GM23338 (cell line): ENCODE measurements at regions not wholly inside any gene's neighbourhood (a gene's known extent, or its start where the extent isn't known, plus 50 kb on each side); places are given as distances from the start of the nearest gene placed in this dataset.

ENCODE experiments used
- ATAC-seq: fragments of 200-7000 bp; cut with Tn5 transposase; 3 replicates; pipeline ENCODE4 v1.9.1; 2020
- DNase-seq: peaks from one replicate; pipeline ENCODE4 v3.0.0-alpha.2; 2015; ENCODE audit warnings: low spot score
- H2AFZ ChIP-seq: fragments of 200-600 bp; sonication (generic); 2 replicates; pipeline ENCODE4 v1.8.0; 2016; ENCODE audit warnings: antibody characterized with exemption, mild to moderate bottlenecking, moderate library complexity
- H3F3A ChIP-seq: fragments of 200-600 bp; sonication (generic); replicated peaks from 2 replicates; pipeline ENCODE4 v1.8.0; 2017; ENCODE audit warnings: antibody characterized with exemption, mixed run types, low read depth
- H3K27ac ChIP-seq: fragments of 200-600 bp; sonication (generic); 2 replicates; pipeline ENCODE4 v1.6.1; 2016; ENCODE audit warnings: low read depth
- H3K27me3 ChIP-seq: fragments of 200-600 bp; sonication (generic); 2 replicates; pipeline ENCODE4 v1.8.0; 2016; ENCODE audit warnings: mild to moderate bottlenecking, mixed run types, moderate library complexity; ENCODE audit not compliant: insufficient read depth
- H3K36me3 ChIP-seq: fragments of 200-600 bp; sonication (generic); 2 replicates; pipeline ENCODE4 v1.8.0; 2016; ENCODE audit warnings: mild to moderate bottlenecking; ENCODE audit not compliant: insufficient read depth
- H3K4me1 ChIP-seq: fragments of 200-600 bp; sonication (generic); 2 replicates; pipeline ENCODE4 v1.8.0; 2016; ENCODE audit warnings: mild to moderate bottlenecking, moderate library complexity; ENCODE audit not compliant: insufficient read depth
- H3K4me2 ChIP-seq: fragments of 200-600 bp; sonication (generic); 2 replicates; pipeline ENCODE4 v1.7.1; 2017; ENCODE audit warnings: mixed run types
- H3K4me3 ChIP-seq: fragments of 200-600 bp; sonication (generic); 2 replicates; pipeline ENCODE4 v1.6.1; 2016; ENCODE audit warnings: mixed run types
- H3K79me2 ChIP-seq: fragments of 200-600 bp; sonication (generic); replicated peaks from 2 replicates; pipeline ENCODE4 v1.8.0; 2017; ENCODE audit warnings: mild to moderate bottlenecking; ENCODE audit not compliant: insufficient read depth
- H3K9me2 ChIP-seq: fragments of 200-600 bp; sonication (generic); 2 replicates; pipeline ENCODE4 v1.8.0; 2017; ENCODE audit not compliant: insufficient read depth
- H4K20me1 ChIP-seq: fragments of 200-600 bp; sonication (generic); replicated peaks from 2 replicates; pipeline ENCODE4 v1.8.0; 2017; ENCODE audit warnings: mild to moderate bottlenecking; ENCODE audit not compliant: insufficient read depth
- H3K27ac Mint-ChIP-seq: 2 replicates; pipeline ENCODE4 v1.8.0; 2020; ENCODE audit warnings: inconsistent platforms, mild to moderate bottlenecking, moderate library complexity, mixed read lengths
- H3K27me3 Mint-ChIP-seq: 3 replicates; pipeline ENCODE4 v1.8.0; 2022; ENCODE audit warnings: low read depth, mild to moderate bottlenecking, moderate library complexity, mixed read lengths, inconsistent platforms; ENCODE audit not compliant: insufficient read depth, poor library complexity
- H3K36me3 Mint-ChIP-seq: 3 replicates; pipeline ENCODE4 v1.8.0; 2021; ENCODE audit warnings: low read depth, mild to moderate bottlenecking, inconsistent platforms, moderate library complexity, mixed read lengths
- H3K4me1 Mint-ChIP-seq: 3 replicates; pipeline ENCODE4 v1.8.0; 2020; ENCODE audit warnings: mild to moderate bottlenecking, inconsistent platforms, mixed read lengths
- H3K4me3 Mint-ChIP-seq: 3 replicates; pipeline ENCODE4 v1.8.0; 2021; ENCODE audit warnings: moderate library complexity, mild to moderate bottlenecking, inconsistent platforms, mixed read lengths
- H3K9me3 Mint-ChIP-seq: 3 replicates; pipeline ENCODE4 v1.8.0; 2020; ENCODE audit warnings: moderate library complexity, mild to moderate bottlenecking, inconsistent platforms, mixed read lengths
- CTCF ChIP-seq, 2 experiments: fragments of 200-600 bp in 1 of 2; sonication (generic) in 1 of 2; conservative IDR thresholded peaks; 2 replicates each; pipeline versions ENCODE4 v1.5.1 to v1.6.1; 2016 to 2017; ENCODE audit warnings: antibody characterized with exemption in 2 of 2, low read depth in 2 of 2, mild to moderate bottlenecking in 2 of 2, moderate library complexity in 1 of 2
- ETS1 ChIP-seq: IDR thresholded peaks from 2 replicates; pipeline ENCODE4 v1.6.1; 2016; ENCODE audit warnings: antibody characterized with exemption
- EZH2 ChIP-seq: fragments of 200-600 bp; sonication (generic); IDR thresholded peaks from one replicate; pipeline ENCODE4 v1.8.0; 2017; ENCODE audit warnings: antibody characterized with exemption, mild to moderate bottlenecking, low read depth; ENCODE audit not compliant: unreplicated experiment
- NANOG ChIP-seq: IDR thresholded peaks from 2 replicates; pipeline ENCODE4 v1.6.1; 2016; ENCODE audit warnings: antibody characterized with exemption, borderline replicate concordance
- POLR2AphosphoS5 ChIP-seq: IDR thresholded peaks from 2 replicates; pipeline ENCODE4 v1.6.1; 2016; ENCODE audit warnings: antibody characterized with exemption, low read depth
- REST ChIP-seq: IDR thresholded peaks from one replicate; pipeline ENCODE4 v1.6.1; 2018; ENCODE audit warnings: antibody characterized with exemption; ENCODE audit not compliant: unreplicated experiment
- STAT1 ChIP-seq: IDR thresholded peaks from one replicate; pipeline ENCODE4 v1.6.1; 2016; ENCODE audit warnings: antibody characterized with exemption; ENCODE audit not compliant: unreplicated experiment
- ZNF114 ChIP-seq: fragments of 250-450 bp; sonication (Bioruptor Pico); IDR thresholded peaks from 2 replicates; pipeline ENCODE4 v1.5.0; 2020; ENCODE audit warnings: mild to moderate bottlenecking, moderate library complexity
- ZNF331 ChIP-seq: fragments of 250-450 bp; sonication (Bioruptor Pico); IDR thresholded peaks from 2 replicates; pipeline ENCODE4 v1.5.0; 2020; ENCODE audit warnings: low read depth, mild to moderate bottlenecking, moderate library complexity

- peaks cover 27% of the 10 kb centered on the region for H3K4me1 Mint-ChIP-seq
- no peak overlapping the region for H3K4me2 ChIP-seq
Observed at GRCh38 chr2:128405981-128406613, 87.4 kb upstream of the HS6ST1 start.

More at GRCh38 chr2:128405981-128406613, 87.4 kb upstream of the HS6ST1 start:
- Mint-ChIP-seq H3K27ac (no peak overlapping the region), H3K9me3 (no peaks in the 10 kb centered on the region; the same call in 2 of the 3 replicates), H3K27me3 (peaks cover 26% of the 10 kb centered on the region), H3K36me3 (no peaks in the 10 kb centered on the region), H3K4me3 (no peak overlapping the region)
- DNase-seq (no peak), ATAC-seq (peak; percentile 49)
- H3K9me2 ChIP-seq = no peaks in the 10 kb centered on the region; the same call in 1 of the 2 replicates
- no peak overlapping the region for H3K27ac ChIP-seq
- H3K36me3 ChIP-seq = no peaks in the 10 kb centered on the region
- no peaks in the 10 kb centered on the region for H3F3A ChIP-seq
- TF ChIP-seq REST = no peak
- no peak for TF ChIP-seq CTCF (conservative IDR thresholded peaks at IDR 0.05; ENCODE audit: low read depth in 2 of 2)
- TF ChIP-seq ZNF114 (CRISPR knock-in tag) = no peak
- no peak for TF ChIP-seq ETS1
- no peak for TF ChIP-seq EZH2
- no peak for TF ChIP-seq ZNF331 (CRISPR knock-in tag)
- TF ChIP-seq STAT1 = no peak
- no peak for TF ChIP-seq POLR2AphosphoS5
- TF ChIP-seq NANOG = no peak
- peak overlapping the region; percentile 84 for H2AFZ ChIP-seq
- H3K27me3 ChIP-seq = no peaks in the 10 kb centered on the region
- no peaks in the 10 kb centered on the region for H4K20me1 ChIP-seq
- H3K4me1 ChIP-seq = peaks cover 19% of the 10 kb centered on the region
- H3K4me3 ChIP-seq = no peak overlapping the region
- no peaks in the 10 kb centered on the region for H3K79me2 ChIP-seq
